Right lung (tissue), 2 donors: ENCODE measurements at regions not wholly inside any gene's neighbourhood (a gene's known extent, or its start where the extent isn't known, plus 50 kb on each side); places are given as distances from the start of the nearest gene placed in this dataset.

Source experiments
- DNase-seq, 2 donors: peaks; one replicate each; pipeline ENCODE4 v3.0.0-alpha.2; 2013

GRCh38 chr4:24666816-24667477 lies 82.6 kb upstream of the DHX15 start:
- no peak for DNase-seq

- DNase-seq = peak; percentile 54 to 64
Measured at GRCh38 chr4:24668956-24669355, 84.6 kb upstream of the DHX15 start.

- no peak for DNase-seq
Measured at GRCh38 chr4:24669751-24670150, 85.4 kb upstream of the DHX15 start.

- no peak for DNase-seq
Measured at GRCh38 chr4:24671849-24672248, 87.5 kb upstream of the DHX15 start.

- DNase-seq = no peak
Measured at GRCh38 chr4:24672880-24673279, 88.5 kb upstream of the DHX15 start.

- no peak for DNase-seq
Measured at GRCh38 chr4:24674279-24674678, 89.9 kb upstream of the DHX15 start.

- no peak for DNase-seq
Measured at GRCh38 chr4:24675721-24676389, 91.5 kb upstream of the DHX15 start.

- no peak for DNase-seq
Measured at GRCh38 chr4:24677909-24678308, 93.6 kb upstream of the DHX15 start.

- DNase-seq = no peak
Measured at GRCh38 chr4:24680746-24681448, 96.5 kb upstream of the DHX15 start.

GRCh38 chr4:24683116-24683515 lies 98.8 kb upstream of the DHX15 start:
- DNase-seq = no peak

GRCh38 chr4:24686866-24687692 lies 102.7 kb upstream of the DHX15 start:
- DNase-seq = peak in 1 of 2 donors; percentile 3

GRCh38 chr4:24688453-24688852 lies 104.1 kb upstream of the DHX15 start:
- DNase-seq = no peak

- no peak for DNase-seq
Measured at GRCh38 chr4:24689212-24689611, 104.9 kb upstream of the DHX15 start.

GRCh38 chr4:24690436-24690835 lies 104.9 kb upstream of the SOD3 start:
- DNase-seq = no peak

GRCh38 chr4:24693636-24694035 lies 101.7 kb upstream of the SOD3 start:
- DNase-seq = no peak

- no peak for DNase-seq
Measured at GRCh38 chr4:24700118-24700517, 95.3 kb upstream of the SOD3 start.

GRCh38 chr4:24701683-24702082 lies 93.7 kb upstream of the SOD3 start:
- no peak for DNase-seq

GRCh38 chr4:24702281-24702680 lies 93.1 kb upstream of the SOD3 start:
- DNase-seq = no peak

- DNase-seq = no peak
Measured at GRCh38 chr4:24703298-24703697, 92.1 kb upstream of the SOD3 start.

- DNase-seq = no peak
Measured at GRCh38 chr4:24704149-24704548, 91.2 kb upstream of the SOD3 start.

- DNase-seq = no peak
Measured at GRCh38 chr4:24705016-24705753, 90.2 kb upstream of the SOD3 start.

GRCh38 chr4:24713604-24714003 lies 81.8 kb upstream of the SOD3 start:
- no peak for DNase-seq
